HepG2 (cell line): ENCODE measurements at regions not wholly inside any gene's neighbourhood (a gene's known extent, or its start where the extent isn't known, plus 50 kb on each side); places are given as distances from the start of the nearest gene placed in this dataset.

Experiments used
- CERS6 ChIP-seq: sonication (generic); formaldehyde crosslinking; IDR thresholded peaks from 2 replicates; pipeline ENCODE4 v1.5.0; 2020; ENCODE audit warnings: missing genetic modification reagents
- DZIP1 ChIP-seq: sonication (generic); formaldehyde crosslinking; IDR thresholded peaks from 2 replicates; pipeline ENCODE4 v1.5.0; 2020; ENCODE audit warnings: mild to moderate bottlenecking, missing genetic modification reagents
- GLI4 ChIP-seq: sonication (generic); formaldehyde crosslinking; IDR thresholded peaks from 2 replicates; pipeline ENCODE4 v1.5.1; 2020; ENCODE audit warnings: missing genetic modification reagents, mild to moderate bottlenecking, moderate library complexity, borderline replicate concordance
- GMEB2 ChIP-seq: IDR thresholded peaks from 2 replicates; pipeline ENCODE4 v1.6.1; 2016; ENCODE audit warnings: missing biosample characterization, missing genetic modification reagents, low read depth
- HOXA5 ChIP-seq: sonication (generic); formaldehyde crosslinking; IDR thresholded peaks from 2 replicates; pipeline ENCODE4 v1.4.0; 2020; ENCODE audit warnings: missing genetic modification reagents
- PRPF4 ChIP-seq: fragments of 200-400 bp; formaldehyde crosslinking; IDR thresholded peaks from 2 replicates; pipeline ENCODE4 v1.6.1; 2016; ENCODE audit warnings: low read length, low read depth; ENCODE audit not compliant: poor library complexity, severe bottlenecking
- ZNF44 ChIP-seq: sonication (generic); formaldehyde crosslinking; IDR thresholded peaks from 2 replicates; pipeline ENCODE4 v1.5.1; 2020; ENCODE audit warnings: mild to moderate bottlenecking, missing genetic modification reagents
- ZNF558 ChIP-seq: sonication (generic); formaldehyde crosslinking; IDR thresholded peaks from 2 replicates; pipeline ENCODE4 v1.9.0; 2022; ENCODE audit warnings: mild to moderate bottlenecking, missing genetic modification reagents, borderline replicate concordance
- ZNF562 ChIP-seq: sonication (generic); formaldehyde crosslinking; IDR thresholded peaks from 2 replicates; pipeline ENCODE4 v1.8.0; 2022; ENCODE audit warnings: missing genetic modification reagents, borderline replicate concordance
- ZNF703 ChIP-seq: sonication (generic); formaldehyde crosslinking; IDR thresholded peaks from 2 replicates; pipeline ENCODE4 v1.5.1; 2020; ENCODE audit warnings: missing genetic modification reagents, mild to moderate bottlenecking, moderate library complexity, borderline replicate concordance
- TF ChIP-seq, protein P1 (sequence below): sonication (generic); formaldehyde crosslinking; conservative IDR thresholded peaks from 2 replicates; pipeline ENCODE4 v1.4.0; 2020; ENCODE audit warnings: missing genetic modification reagents
- TF ChIP-seq, protein P2 (sequence below): sonication (generic); formaldehyde crosslinking; IDR thresholded peaks from 2 replicates; pipeline ENCODE4 v1.4.0; 2020; ENCODE audit warnings: missing genetic modification reagents

- TF ChIP-seq ZNF44 (no peak), ZNF558 (no peak), GMEB2 (no peak), CERS6 (CRISPR knock-in tag) (no peak), HOXA5 (CRISPR knock-in tag) (no peak), ZNF562 (CRISPR knock-in tag) (no peak), ZNF703 (CRISPR knock-in tag) (no peak), GLI4 (no peak), PRPF4 (no peak), DZIP1 (CRISPR knock-in tag) (no peak)
- TF ChIP-seq, protein P1, sequence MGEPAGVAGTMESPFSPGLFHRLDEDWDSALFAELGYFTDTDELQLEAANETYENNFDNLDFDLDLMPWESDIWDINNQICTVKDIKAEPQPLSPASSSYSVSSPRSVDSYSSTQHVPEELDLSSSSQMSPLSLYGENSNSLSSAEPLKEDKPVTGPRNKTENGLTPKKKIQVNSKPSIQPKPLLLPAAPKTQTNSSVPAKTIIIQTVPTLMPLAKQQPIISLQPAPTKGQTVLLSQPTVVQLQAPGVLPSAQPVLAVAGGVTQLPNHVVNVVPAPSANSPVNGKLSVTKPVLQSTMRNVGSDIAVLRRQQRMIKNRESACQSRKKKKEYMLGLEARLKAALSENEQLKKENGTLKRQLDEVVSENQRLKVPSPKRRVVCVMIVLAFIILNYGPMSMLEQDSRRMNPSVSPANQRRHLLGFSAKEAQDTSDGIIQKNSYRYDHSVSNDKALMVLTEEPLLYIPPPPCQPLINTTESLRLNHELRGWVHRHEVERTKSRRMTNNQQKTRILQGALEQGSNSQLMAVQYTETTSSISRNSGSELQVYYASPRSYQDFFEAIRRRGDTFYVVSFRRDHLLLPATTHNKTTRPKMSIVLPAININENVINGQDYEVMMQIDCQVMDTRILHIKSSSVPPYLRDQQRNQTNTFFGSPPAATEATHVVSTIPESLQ (CRISPR knock-in tag), result no peak
- TF ChIP-seq, protein P2, sequence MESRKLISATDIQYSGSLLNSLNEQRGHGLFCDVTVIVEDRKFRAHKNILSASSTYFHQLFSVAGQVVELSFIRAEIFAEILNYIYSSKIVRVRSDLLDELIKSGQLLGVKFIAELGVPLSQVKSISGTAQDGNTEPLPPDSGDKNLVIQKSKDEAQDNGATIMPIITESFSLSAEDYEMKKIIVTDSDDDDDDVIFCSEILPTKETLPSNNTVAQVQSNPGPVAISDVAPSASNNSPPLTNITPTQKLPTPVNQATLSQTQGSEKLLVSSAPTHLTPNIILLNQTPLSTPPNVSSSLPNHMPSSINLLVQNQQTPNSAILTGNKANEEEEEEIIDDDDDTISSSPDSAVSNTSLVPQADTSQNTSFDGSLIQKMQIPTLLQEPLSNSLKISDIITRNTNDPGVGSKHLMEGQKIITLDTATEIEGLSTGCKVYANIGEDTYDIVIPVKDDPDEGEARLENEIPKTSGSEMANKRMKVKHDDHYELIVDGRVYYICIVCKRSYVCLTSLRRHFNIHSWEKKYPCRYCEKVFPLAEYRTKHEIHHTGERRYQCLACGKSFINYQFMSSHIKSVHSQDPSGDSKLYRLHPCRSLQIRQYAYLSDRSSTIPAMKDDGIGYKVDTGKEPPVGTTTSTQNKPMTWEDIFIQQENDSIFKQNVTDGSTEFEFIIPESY (CRISPR knock-in tag), result no peak
Measured at GRCh38 chr20:24134930-24135329, 146.4 kb upstream of the GGTLC1 start (continued).
